ENCODE measurements at regions not wholly inside any gene's neighbourhood (a gene's known extent, or its start where the extent isn't known, plus 50 kb on each side); places are given as distances from the start of the nearest gene placed in this dataset.

DNA sequence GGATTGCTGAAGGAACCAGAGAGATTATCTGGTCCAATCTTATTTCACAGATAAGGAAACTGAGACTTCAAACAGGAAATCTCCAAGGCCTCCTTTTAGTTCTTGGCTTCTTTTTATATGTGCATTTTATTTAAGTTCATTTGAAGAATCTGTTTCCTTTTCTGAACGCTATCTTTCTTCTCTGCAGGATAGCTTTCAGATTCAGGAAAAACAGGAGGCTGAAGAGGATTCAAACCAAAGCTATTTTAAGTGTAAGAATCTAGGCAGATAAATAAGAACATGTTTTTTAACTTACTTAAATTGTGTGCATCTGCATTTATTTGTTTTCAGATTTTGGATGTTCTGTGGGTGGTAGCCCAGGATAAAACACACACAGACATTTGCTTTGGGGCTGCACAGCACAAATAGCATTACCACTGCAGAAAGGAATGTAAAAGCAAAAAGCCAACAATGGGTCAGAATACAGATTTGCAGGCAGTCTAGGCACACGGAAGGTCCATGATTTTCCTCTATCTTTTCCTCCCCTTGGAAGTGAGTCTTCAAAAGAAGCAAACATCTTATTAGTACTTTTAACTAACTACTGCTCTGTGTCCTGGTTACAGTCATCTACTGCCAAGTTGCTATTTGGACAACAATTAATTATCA lies 188.8 kb upstream of the TBX18 start:
- no peak for TF ChIP-seq EP300 (IDR thresholded peaks at IDR 0.05)
- TF ChIP-seq POLR2A (IDR thresholded peaks at IDR 0.05) = no peak
